ENCODE measurements at regions not wholly inside any gene's neighbourhood (a gene's known extent, or its start where the extent isn't known, plus 50 kb on each side); places are given as distances from the start of the nearest gene placed in this dataset.

GRCh38 chr5:58087905-58088304 lies 372.0 kb downstream of the PLK2 start:
- no peak for DNase-seq
- Histone ChIP-seq H3K79me2 (ENCODE audit: control insufficient read depth, insufficient read depth, low read length) (no peaks in the 10 kb centered on the region), H3K9me3 (ENCODE audit: control extremely low read depth in 1 of 3, control insufficient read depth in 2 of 3, insufficient read depth in 1 of 3, low read length in 2 of 3) (no peaks in the 10 kb centered on the region), H3K9ac (ENCODE audit: low read length) (no peak overlapping the region), H3K36me3 (replicated peaks in 1 of 2; ENCODE audit: control extremely low read depth in 1 of 2, control insufficient read depth in 1 of 2, extremely low read depth in 1 of 2, insufficient read depth in 2 of 2, low read length in 1 of 2) (no peaks in the 10 kb centered on the region), H3K27me3 (replicated peaks in 1 of 4; ENCODE audit: control extremely low read depth in 1 of 4, control insufficient read depth in 3 of 4, insufficient read depth in 4 of 4, low read length in 3 of 4) (no peaks in the 10 kb centered on the region), H2AFZ (ENCODE audit: insufficient read depth, low read depth, low read length, poor library complexity, severe bottlenecking) (no peak overlapping the region), H3K27ac (ENCODE audit: low read length in 2 of 2) (no peak overlapping the region), H3K4me1 (ENCODE audit: control insufficient read depth in 2 of 2, insufficient read depth in 2 of 2, low read length in 2 of 2) (no peaks in the 10 kb centered on the region), H3K4me2 (replicated peaks; ENCODE audit: low read depth, low read length, poor library complexity, severe bottlenecking) (no peak overlapping the region), H3K4me3 (ENCODE audit: control extremely low read depth in 1 of 5, extremely low read depth in 1 of 5, insufficient read depth in 1 of 5, low read depth in 2 of 5, low read length in 4 of 5) (no peak overlapping the region), H4K20me1 (ENCODE audit: control insufficient read depth, insufficient read depth, low read length, poor library complexity, severe bottlenecking) (no peaks in the 10 kb centered on the region)
- POLR2A ChIA-PET, result no interaction called here
- Mint-ChIP-seq H3K4me3 (no peak overlapping the region), H3K4me1 (no peaks in the 10 kb centered on the region), H3K9me3 (ENCODE audit: insufficient read depth) (no peaks in the 10 kb centered on the region), H3K27ac (no peak overlapping the region), H3K27me3 (no peaks in the 10 kb centered on the region)
- TF ChIP-seq EZH2 (IDR thresholded peaks at IDR 0.05; ENCODE audit: borderline replicate concordance, insufficient read depth, low read depth, low read length, poor library complexity, severe bottlenecking) (no peak), CTCF (IDR thresholded peaks at IDR 0.05) (no peak)
- WGBS (ENCODE audit: insufficient coverage), result 63% methylated on average over 1 of the region's 2 CpGs
- CTCF ChIA-PET, result no interaction called here
- no peak for ATAC-seq (ENCODE audit: low read depth)
- intact Hi-C loops (cut with micrococcal nuclease), result no loop called here

DNA sequence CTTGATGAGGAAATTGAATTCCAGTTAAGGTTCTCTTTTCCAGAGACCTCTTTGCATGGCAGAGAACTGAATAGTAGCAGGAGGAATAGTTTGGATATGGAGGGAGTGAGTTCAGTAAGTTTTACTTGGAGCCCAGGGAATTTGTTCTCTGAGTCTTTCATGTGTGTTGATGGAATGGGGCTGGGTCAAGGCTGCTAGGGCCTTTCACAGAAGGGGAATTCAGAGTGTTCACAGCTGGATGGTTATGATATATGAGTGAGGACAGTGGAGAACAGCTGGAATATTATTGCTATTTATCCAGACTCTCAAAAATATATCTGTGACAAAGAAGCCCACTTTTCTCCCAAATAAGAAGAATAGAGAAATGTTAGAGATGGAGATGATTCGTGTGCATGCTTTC lies 372.8 kb downstream of the PLK2 start:
- WGBS (ENCODE audit: insufficient coverage), result no CpG with 5 or more reads among the region's 1 CpG

More for the DNA sequence above, 372.8 kb downstream of the PLK2 start:
- no peak overlapping the region for H3K9ac ChIP-seq (ENCODE audit: low read length)
- no peaks in the 10 kb centered on the region for H3K27me3 Mint-ChIP-seq
- no peak overlapping the region for H2AFZ ChIP-seq (ENCODE audit: insufficient read depth, low read depth, low read length, poor library complexity, severe bottlenecking)
- H3K36me3 ChIP-seq (replicated peaks in 1 of 2; ENCODE audit: control extremely low read depth in 1 of 2, control insufficient read depth in 1 of 2, extremely low read depth in 1 of 2, insufficient read depth in 2 of 2, low read length in 1 of 2), result no peaks in the 10 kb centered on the region
- H3K4me1 ChIP-seq (ENCODE audit: control insufficient read depth in 2 of 2, insufficient read depth in 2 of 2, low read length in 2 of 2), result no peaks in the 10 kb centered on the region
- H3K4me1 Mint-ChIP-seq, result no peaks in the 10 kb centered on the region
- H3K27me3 ChIP-seq (replicated peaks in 1 of 4; ENCODE audit: control extremely low read depth in 1 of 4, control insufficient read depth in 3 of 4, insufficient read depth in 4 of 4, low read length in 3 of 4), result no peaks in the 10 kb centered on the region
- TF ChIP-seq CTCF (IDR thresholded peaks at IDR 0.05) (no peak), EZH2 (IDR thresholded peaks at IDR 0.05; ENCODE audit: borderline replicate concordance, insufficient read depth, low read depth, low read length, poor library complexity, severe bottlenecking) (no peak)
- no peak for DNase-seq
- ChIA-PET POLR2A (no interaction called here), CTCF (no interaction called here)
- H3K9me3 ChIP-seq (ENCODE audit: control extremely low read depth in 1 of 3, control insufficient read depth in 2 of 3, insufficient read depth in 1 of 3, low read length in 2 of 3), result no peaks in the 10 kb centered on the region
- no peaks in the 10 kb centered on the region for H3K79me2 ChIP-seq (ENCODE audit: control insufficient read depth, insufficient read depth, low read length)
- H4K20me1 ChIP-seq (ENCODE audit: control insufficient read depth, insufficient read depth, low read length, poor library complexity, severe bottlenecking), result no peaks in the 10 kb centered on the region
- H3K4me3 Mint-ChIP-seq, result no peak overlapping the region
- H3K4me2 ChIP-seq (replicated peaks; ENCODE audit: low read depth, low read length, poor library complexity, severe bottlenecking), result no peak overlapping the region
- no peak for ATAC-seq (ENCODE audit: low read depth)
- H3K9me3 Mint-ChIP-seq (ENCODE audit: insufficient read depth), result no peaks in the 10 kb centered on the region
- H3K27ac ChIP-seq (ENCODE audit: low read length in 2 of 2), result no peak overlapping the region
- H3K27ac Mint-ChIP-seq, result no peak overlapping the region
- intact Hi-C loops (cut with micrococcal nuclease), result no loop called here
- no peak overlapping the region for H3K4me3 ChIP-seq (ENCODE audit: control extremely low read depth in 1 of 5, extremely low read depth in 1 of 5, insufficient read depth in 1 of 5, low read depth in 2 of 5, low read length in 4 of 5)
